Peyer's patch (tissue), 4 donors: ENCODE measurements at regions not wholly inside any gene's neighbourhood (a gene's known extent, or its start where the extent isn't known, plus 50 kb on each side); places are given as distances from the start of the nearest gene placed in this dataset.

ENCODE experiments used
- CTCF ChIP-seq, 6 experiments: fragments of 450-650 bp in 4 of 6; fragments of 200-600 bp in 2 of 6; sonication (generic) in 1 of 6; IDR thresholded peaks; one replicate each; pipeline ENCODE4 v1.5.1; 2017 to 2019; ENCODE audit warnings: antibody characterized with exemption in 6 of 6, mild to moderate bottlenecking in 3 of 6, moderate library complexity in 1 of 6
- POLR2A ChIP-seq, 2 donors: fragments of 450-650 bp; IDR thresholded peaks; one replicate each; pipeline ENCODE4 v1.5.1; 2017; ENCODE audit warnings: antibody characterized with exemption in 2 of 2, mild to moderate bottlenecking in 2 of 2, moderate library complexity in 2 of 2

- TF ChIP-seq CTCF (IDR thresholded peaks at IDR 0.05) (no peak), POLR2A (IDR thresholded peaks at IDR 0.05) (no peak)
Measured at GRCh38 chr7:9870674-9871073, 1103.0 kb upstream of the PHF14 start.
